ENCODE measurements at regions not wholly inside any gene's neighbourhood (a gene's known extent, or its start where the extent isn't known, plus 50 kb on each side); places are given as distances from the start of the nearest gene placed in this dataset.

DNA sequence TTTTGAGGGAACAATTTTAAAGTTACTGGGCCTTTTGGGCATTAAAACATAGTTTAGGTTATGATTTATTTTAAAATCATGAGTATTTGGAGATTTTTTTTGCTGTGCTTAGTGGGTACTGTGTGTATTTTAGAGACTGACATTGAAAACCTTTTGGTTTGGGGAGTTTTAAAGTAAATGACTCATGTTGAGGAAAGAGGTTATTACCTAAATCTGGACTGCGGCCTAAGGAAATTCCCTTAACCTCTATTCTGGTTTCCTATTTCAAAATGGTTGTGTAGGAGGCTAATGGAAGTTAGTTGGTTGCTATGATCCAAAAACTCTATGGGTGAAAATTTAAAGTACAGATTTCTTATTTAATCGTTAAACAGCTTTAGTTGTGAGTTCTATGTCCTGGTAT is 57.3 kb upstream of the DPH6 start (continued):
- TF ChIP-seq, protein P1, sequence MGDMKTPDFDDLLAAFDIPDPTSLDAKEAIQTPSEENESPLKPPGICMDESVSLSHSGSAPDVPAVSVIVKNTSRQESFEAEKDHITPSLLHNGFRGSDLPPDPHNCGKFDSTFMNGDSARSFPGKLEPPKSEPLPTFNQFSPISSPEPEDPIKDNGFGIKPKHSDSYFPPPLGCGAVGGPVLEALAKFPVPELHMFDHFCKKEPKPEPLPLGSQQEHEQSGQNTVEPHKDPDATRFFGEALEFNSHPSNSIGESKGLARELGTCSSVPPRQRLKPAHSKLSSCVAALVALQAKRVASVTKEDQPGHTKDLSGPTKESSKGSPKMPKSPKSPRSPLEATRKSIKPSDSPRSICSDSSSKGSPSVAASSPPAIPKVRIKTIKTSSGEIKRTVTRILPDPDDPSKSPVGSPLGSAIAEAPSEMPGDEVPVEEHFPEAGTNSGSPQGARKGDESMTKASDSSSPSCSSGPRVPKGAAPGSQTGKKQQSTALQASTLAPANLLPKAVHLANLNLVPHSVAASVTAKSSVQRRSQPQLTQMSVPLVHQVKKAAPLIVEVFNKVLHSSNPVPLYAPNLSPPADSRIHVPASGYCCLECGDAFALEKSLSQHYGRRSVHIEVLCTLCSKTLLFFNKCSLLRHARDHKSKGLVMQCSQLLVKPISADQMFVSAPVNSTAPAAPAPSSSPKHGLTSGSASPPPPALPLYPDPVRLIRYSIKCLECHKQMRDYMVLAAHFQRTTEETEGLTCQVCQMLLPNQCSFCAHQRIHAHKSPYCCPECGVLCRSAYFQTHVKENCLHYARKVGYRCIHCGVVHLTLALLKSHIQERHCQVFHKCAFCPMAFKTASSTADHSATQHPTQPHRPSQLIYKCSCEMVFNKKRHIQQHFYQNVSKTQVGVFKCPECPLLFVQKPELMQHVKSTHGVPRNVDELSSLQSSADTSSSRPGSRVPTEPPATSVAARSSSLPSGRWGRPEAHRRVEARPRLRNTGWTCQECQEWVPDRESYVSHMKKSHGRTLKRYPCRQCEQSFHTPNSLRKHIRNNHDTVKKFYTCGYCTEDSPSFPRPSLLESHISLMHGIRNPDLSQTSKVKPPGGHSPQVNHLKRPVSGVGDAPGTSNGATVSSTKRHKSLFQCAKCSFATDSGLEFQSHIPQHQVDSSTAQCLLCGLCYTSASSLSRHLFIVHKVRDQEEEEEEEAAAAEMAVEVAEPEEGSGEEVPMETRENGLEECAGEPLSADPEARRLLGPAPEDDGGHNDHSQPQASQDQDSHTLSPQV (IDR thresholded peaks at IDR 0.05) = no peak
- no peak for TF ChIP-seq NBN (IDR thresholded peaks at IDR 0.05)
- no peak for TF ChIP-seq SMC3 (IDR thresholded peaks at IDR 0.05; ENCODE audit: borderline replicate concordance, low read length)
- TF ChIP-seq EGR1 (IDR thresholded peaks at IDR 0.05; ENCODE audit: borderline replicate concordance in 1 of 2, low read depth in 2 of 2, low read length in 2 of 2) = no peak
- no peak for TF ChIP-seq ESRRA (IDR thresholded peaks at IDR 0.05; ENCODE audit: low read length)
- TF ChIP-seq ZNF217 (IDR thresholded peaks at IDR 0.05) = no peak
- TF ChIP-seq EED (IDR thresholded peaks at IDR 0.05; ENCODE audit: low read depth) = no peak
- no peak for TF ChIP-seq RBBP5 (conservative IDR thresholded peaks at IDR 0.05)
- TF ChIP-seq MTA3 (IDR thresholded peaks at IDR 0.05; ENCODE audit: borderline replicate concordance, low read length) = no peak
- TF ChIP-seq RFX5 (IDR thresholded peaks at IDR 0.05; ENCODE audit: low read depth, low read length) = no peak
- no peak for TF ChIP-seq STAT3 (IDR thresholded peaks at IDR 0.05; ENCODE audit: low read depth, low read length)
- TF ChIP-seq PKNOX1 (IDR thresholded peaks at IDR 0.05) = no peak
- no peak for TF ChIP-seq ZNF207 (IDR thresholded peaks at IDR 0.05; ENCODE audit: borderline replicate concordance)
- TF ChIP-seq MEF2A (IDR thresholded peaks at IDR 0.05; ENCODE audit: insufficient read depth, low read depth, low read length) = 0 out of 2 replicates have a peak, but pooled peaks have one; percentile 59
- no peak for TF ChIP-seq ZNF274 (IDR thresholded peaks at IDR 0.05; ENCODE audit: insufficient read depth, insufficient read length)
- TF ChIP-seq MYB (IDR thresholded peaks at IDR 0.05; ENCODE audit: borderline replicate concordance, low read depth, low read length) = no peak
- TF ChIP-seq NFYA (IDR thresholded peaks at IDR 0.05; ENCODE audit: borderline replicate concordance, low read depth, low read length) = no peak
- TF ChIP-seq RB1 (IDR thresholded peaks at IDR 0.05; ENCODE audit: borderline replicate concordance) = no peak
- no peak for TF ChIP-seq PAX8 (IDR thresholded peaks at IDR 0.05)
- TF ChIP-seq, protein P2, sequence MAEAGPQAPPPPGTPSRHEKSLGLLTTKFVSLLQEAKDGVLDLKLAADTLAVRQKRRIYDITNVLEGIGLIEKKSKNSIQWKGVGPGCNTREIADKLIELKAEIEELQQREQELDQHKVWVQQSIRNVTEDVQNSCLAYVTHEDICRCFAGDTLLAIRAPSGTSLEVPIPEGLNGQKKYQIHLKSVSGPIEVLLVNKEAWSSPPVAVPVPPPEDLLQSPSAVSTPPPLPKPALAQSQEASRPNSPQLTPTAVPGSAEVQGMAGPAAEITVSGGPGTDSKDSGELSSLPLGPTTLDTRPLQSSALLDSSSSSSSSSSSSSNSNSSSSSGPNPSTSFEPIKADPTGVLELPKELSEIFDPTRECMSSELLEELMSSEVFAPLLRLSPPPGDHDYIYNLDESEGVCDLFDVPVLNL (IDR thresholded peaks at IDR 0.05; ENCODE audit: low read depth, low read length) = no peak
- no peak for TF ChIP-seq MYC (IDR thresholded peaks at IDR 0.05; ENCODE audit: insufficient read depth, insufficient read length, insufficient replicate concordance, low read length, severe bottlenecking)
- no peak for TF ChIP-seq IRF4 (IDR thresholded peaks at IDR 0.05; ENCODE audit: low read depth, low read length)
- TF ChIP-seq CBX3 (IDR thresholded peaks at IDR 0.05; ENCODE audit: borderline replicate concordance, low read depth) = no peak
- TF ChIP-seq MEF2B (IDR thresholded peaks at IDR 0.05; ENCODE audit: partially characterized antibody, poor library complexity, severe bottlenecking) = peak; percentile 18
- no peak for TF ChIP-seq LARP7 (IDR thresholded peaks at IDR 0.05)
- TF ChIP-seq NFXL1 (IDR thresholded peaks at IDR 0.05; ENCODE audit: borderline replicate concordance) = no peak
- TF ChIP-seq SREBF2 (IDR thresholded peaks at IDR 0.05; ENCODE audit: low read length) = no peak
- TF ChIP-seq RAD21 (IDR thresholded peaks at IDR 0.05; ENCODE audit: insufficient read depth, low read depth, low read length) = no peak
- 0 out of 2 replicates have a peak, but pooled peaks have one; percentile 11 for TF ChIP-seq CREM (IDR thresholded peaks at IDR 0.05; ENCODE audit: low read depth)
- 0 out of 2 replicates have a peak, but pooled peaks have one; percentile 43 for TF ChIP-seq PML (IDR thresholded peaks at IDR 0.05; ENCODE audit: low read length)

Data from GM12878 (cell line).